ENCODE measurements at regions not wholly inside any gene's neighbourhood (a gene's known extent, or its start where the extent isn't known, plus 50 kb on each side); places are given as distances from the start of the nearest gene placed in this dataset.

DNA sequence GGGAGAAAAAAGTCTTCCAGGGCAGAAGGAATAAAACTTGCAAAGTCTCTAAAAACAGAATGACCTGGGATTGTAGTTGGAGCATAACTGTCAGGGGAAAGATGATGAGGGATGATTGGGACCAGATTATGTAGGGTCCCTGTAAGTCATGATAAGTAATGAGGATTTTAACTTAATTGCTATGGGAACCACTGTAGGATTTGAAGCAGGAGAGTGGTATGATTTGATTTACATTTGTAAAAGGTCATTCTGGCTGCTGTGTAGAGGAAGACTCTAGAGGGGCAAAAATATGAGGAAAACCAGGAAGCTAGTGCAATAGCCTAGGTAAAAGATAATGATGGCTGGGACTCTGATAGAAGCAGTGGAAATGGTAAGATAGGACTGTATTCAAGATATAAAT lies 900.2 kb downstream of the DIAPH3 start:
- no peaks in the 10 kb centered on the region for H3K79me2 ChIP-seq (ENCODE audit: control insufficient read depth, insufficient read depth, low read length)
- no peak for DNase-seq (ENCODE audit: low read depth, low spot score)
- no peaks in the 10 kb centered on the region for H3K36me3 ChIP-seq (ENCODE audit: control insufficient read depth in 2 of 2, insufficient read depth in 2 of 2, low read length in 1 of 2)
- in situ Hi-C loops (cut with MboI) = no loop called here
- no peak overlapping the region for H2AFZ ChIP-seq (ENCODE audit: control insufficient read depth, low read depth, low read length)
- no peak overlapping the region for H3K27ac ChIP-seq (ENCODE audit: control insufficient read depth, insufficient read depth)
- no peaks in the 10 kb centered on the region for H4K20me1 ChIP-seq (ENCODE audit: control insufficient read depth, insufficient read depth)
- SMC1A ChIA-PET (ENCODE audit: uncharacterized antibody, unreplicated experiment) = no interaction called here
- no TSS peak for BruUV-seq (replicated peaks)
- RAD21 ChIA-PET (ENCODE audit: unreplicated experiment) = no interaction called here
- no peak for ATAC-seq
- H3K4me2 ChIP-seq (ENCODE audit: control insufficient read depth, insufficient read depth) = no peak overlapping the region
- no peaks in the 10 kb centered on the region for H3K4me1 ChIP-seq (ENCODE audit: control insufficient read depth, insufficient read depth, low read length)
- FAIRE-seq = no peak
- no peaks in the 10 kb centered on the region for H3K27me3 ChIP-seq (replicated peaks in 1 of 2; ENCODE audit: control insufficient read depth in 2 of 2, insufficient read depth in 2 of 2, low read length in 1 of 2)
- POLR2A ChIA-PET = no interaction called here
- H3K9ac ChIP-seq (ENCODE audit: control insufficient read depth, insufficient read depth, low read length) = no peak overlapping the region
- intact Hi-C loops (cut with micrococcal nuclease; ENCODE audit: unreplicated experiment) = loop anchor here (2.0 kb wide), 1 partner anchor 1639 kb away; no protein-coding TSS in a partner anchor
- H3K4me3 ChIP-seq = no peak overlapping the region
- H3K9me3 ChIP-seq (replicated peaks; ENCODE audit: control insufficient read depth, insufficient read depth, low read length) = no peaks in the 10 kb centered on the region
- CTCF ChIA-PET = interaction anchor here (1.2 kb wide), 1 partner anchor 1639 kb away, joined by 4 read pairs; no protein-coding TSS in a partner anchor
- TF ChIP-seq, protein P1, sequence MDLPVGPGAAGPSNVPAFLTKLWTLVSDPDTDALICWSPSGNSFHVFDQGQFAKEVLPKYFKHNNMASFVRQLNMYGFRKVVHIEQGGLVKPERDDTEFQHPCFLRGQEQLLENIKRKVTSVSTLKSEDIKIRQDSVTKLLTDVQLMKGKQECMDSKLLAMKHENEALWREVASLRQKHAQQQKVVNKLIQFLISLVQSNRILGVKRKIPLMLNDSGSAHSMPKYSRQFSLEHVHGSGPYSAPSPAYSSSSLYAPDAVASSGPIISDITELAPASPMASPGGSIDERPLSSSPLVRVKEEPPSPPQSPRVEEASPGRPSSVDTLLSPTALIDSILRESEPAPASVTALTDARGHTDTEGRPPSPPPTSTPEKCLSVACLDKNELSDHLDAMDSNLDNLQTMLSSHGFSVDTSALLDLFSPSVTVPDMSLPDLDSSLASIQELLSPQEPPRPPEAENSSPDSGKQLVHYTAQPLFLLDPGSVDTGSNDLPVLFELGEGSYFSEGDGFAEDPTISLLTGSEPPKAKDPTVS (IDR thresholded peaks at IDR 0.05; ENCODE audit: low read depth, low read length) = no peak
- TF ChIP-seq MTA3 (IDR thresholded peaks at IDR 0.05; ENCODE audit: borderline replicate concordance, low read length) (no peak), SP1 (IDR thresholded peaks at IDR 0.05; ENCODE audit: low read depth, low read length) (no peak), STAT1 (conservative IDR thresholded peaks at IDR 0.05) (no peak), CBFB (IDR thresholded peaks at IDR 0.05; ENCODE audit: low read depth) (no peak), CEBPB (IDR thresholded peaks at IDR 0.05; ENCODE audit: borderline replicate concordance in 1 of 2, low read depth in 2 of 2, low read length in 2 of 2) (no peak), RCOR1 (conservative IDR thresholded peaks at IDR 0.05; ENCODE audit: low read depth, low read length) (no peak)
- TF ChIP-seq, protein P2, sequence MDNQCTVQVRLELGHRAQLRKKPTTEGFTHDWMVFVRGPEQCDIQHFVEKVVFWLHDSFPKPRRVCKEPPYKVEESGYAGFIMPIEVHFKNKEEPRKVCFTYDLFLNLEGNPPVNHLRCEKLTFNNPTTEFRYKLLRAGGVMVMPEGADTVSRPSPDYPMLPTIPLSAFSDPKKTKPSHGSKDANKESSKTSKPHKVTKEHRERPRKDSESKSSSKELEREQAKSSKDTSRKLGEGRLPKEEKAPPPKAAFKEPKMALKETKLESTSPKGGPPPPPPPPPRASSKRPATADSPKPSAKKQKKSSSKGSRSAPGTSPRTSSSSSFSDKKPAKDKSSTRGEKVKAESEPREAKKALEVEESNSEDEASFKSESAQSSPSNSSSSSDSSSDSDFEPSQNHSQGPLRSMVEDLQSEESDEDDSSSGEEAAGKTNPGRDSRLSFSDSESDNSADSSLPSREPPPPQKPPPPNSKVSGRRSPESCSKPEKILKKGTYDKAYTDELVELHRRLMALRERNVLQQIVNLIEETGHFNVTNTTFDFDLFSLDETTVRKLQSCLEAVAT (IDR thresholded peaks at IDR 0.05) = no peak
- TF ChIP-seq, protein P3, sequence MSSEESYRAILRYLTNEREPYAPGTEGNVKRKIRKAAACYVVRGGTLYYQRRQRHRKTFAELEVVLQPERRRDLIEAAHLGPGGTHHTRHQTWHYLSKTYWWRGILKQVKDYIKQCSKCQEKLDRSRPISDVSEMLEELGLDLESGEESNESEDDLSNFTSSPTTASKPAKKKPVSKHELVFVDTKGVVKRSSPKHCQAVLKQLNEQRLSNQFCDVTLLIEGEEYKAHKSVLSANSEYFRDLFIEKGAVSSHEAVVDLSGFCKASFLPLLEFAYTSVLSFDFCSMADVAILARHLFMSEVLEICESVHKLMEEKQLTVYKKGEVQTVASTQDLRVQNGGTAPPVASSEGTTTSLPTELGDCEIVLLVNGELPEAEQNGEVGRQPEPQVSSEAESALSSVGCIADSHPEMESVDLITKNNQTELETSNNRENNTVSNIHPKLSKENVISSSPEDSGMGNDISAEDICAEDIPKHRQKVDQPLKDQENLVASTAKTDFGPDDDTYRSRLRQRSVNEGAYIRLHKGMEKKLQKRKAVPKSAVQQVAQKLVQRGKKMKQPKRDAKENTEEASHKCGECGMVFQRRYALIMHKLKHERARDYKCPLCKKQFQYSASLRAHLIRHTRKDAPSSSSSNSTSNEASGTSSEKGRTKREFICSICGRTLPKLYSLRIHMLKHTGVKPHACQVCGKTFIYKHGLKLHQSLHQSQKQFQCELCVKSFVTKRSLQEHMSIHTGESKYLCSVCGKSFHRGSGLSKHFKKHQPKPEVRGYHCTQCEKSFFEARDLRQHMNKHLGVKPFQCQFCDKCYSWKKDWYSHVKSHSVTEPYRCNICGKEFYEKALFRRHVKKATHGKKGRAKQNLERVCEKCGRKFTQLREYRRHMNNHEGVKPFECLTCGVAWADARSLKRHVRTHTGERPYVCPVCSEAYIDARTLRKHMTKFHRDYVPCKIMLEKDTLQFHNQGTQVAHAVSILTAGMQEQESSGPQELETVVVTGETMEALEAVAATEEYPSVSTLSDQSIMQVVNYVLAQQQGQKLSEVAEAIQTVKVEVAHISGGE (CRISPR knock-in tag; IDR thresholded peaks at IDR 0.05) = no peak
